ENCODE measurements at regions not wholly inside any gene's neighbourhood (a gene's known extent, or its start where the extent isn't known, plus 50 kb on each side); places are given as distances from the start of the nearest gene placed in this dataset.

DNA sequence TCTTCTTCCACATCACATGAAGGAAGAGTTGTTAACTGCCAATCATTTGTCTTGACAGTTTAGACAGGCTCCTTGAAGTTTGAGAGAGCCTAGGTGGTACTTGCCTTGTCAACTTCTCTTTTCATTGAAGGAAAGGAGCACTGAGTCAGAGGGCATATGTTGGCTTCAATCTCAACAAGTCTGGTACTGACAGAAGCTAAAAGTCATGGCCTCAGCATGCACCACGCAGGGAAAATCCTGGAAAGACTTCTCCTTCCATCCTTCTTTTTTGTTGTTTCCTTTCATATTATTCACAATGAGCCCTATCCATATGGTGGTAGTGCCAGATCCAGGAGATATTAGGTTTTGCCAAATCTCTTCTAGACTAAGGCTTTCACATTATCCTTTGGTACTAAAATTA is 1272.5 kb downstream of the ROBO1 start:
- DNase-seq = no peak
- WGBS, 3 donors = 38 to 86% (median 71%) methylated on average over 1 of the region's 1 CpG
- H3K4me1 ChIP-seq (ENCODE audit: insufficient read depth) = no peaks in the 10 kb centered on the region
- intact Hi-C loops (cut with DNase I) = no loop called here
- H3K9me3 ChIP-seq = no peaks in the 10 kb centered on the region
- TF ChIP-seq POLR2A (IDR thresholded peaks at IDR 0.05) (no peak), EP300 (IDR thresholded peaks at IDR 0.05) (no peak)
- TF ChIP-seq, protein P1, sequence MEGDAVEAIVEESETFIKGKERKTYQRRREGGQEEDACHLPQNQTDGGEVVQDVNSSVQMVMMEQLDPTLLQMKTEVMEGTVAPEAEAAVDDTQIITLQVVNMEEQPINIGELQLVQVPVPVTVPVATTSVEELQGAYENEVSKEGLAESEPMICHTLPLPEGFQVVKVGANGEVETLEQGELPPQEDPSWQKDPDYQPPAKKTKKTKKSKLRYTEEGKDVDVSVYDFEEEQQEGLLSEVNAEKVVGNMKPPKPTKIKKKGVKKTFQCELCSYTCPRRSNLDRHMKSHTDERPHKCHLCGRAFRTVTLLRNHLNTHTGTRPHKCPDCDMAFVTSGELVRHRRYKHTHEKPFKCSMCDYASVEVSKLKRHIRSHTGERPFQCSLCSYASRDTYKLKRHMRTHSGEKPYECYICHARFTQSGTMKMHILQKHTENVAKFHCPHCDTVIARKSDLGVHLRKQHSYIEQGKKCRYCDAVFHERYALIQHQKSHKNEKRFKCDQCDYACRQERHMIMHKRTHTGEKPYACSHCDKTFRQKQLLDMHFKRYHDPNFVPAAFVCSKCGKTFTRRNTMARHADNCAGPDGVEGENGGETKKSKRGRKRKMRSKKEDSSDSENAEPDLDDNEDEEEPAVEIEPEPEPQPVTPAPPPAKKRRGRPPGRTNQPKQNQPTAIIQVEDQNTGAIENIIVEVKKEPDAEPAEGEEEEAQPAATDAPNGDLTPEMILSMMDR (IDR thresholded peaks at IDR 0.05) = no peak
- no peaks in the 10 kb centered on the region for H3K36me3 ChIP-seq
- no peak overlapping the region for H3K4me3 ChIP-seq
- H3K27me3 ChIP-seq = no peaks in the 10 kb centered on the region
- no peak overlapping the region for H3K27ac ChIP-seq

DNA sequence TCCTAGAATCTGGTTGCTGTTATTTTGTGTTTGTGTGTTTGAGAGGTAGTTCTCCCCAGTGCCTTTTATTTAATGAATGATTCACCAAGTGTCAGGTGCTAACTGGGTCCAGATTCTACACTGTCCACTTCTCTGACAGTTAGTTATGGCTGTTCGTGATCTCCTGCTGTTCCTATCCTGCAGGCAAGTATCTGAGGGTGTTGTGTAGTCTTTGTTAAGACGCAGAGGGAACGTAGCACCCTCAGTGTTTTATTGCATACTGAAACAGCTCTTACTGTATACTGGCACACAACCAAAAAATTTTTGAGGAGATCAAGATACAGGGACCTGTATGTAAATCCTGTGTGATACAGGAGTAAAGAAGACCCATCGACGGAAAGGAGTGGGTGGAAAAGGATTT is 1271.3 kb downstream of the ROBO1 start:
- intact Hi-C loops (cut with DNase I) = no loop called here
- Histone ChIP-seq H3K4me3 (no peak overlapping the region), H3K36me3 (no peaks in the 10 kb centered on the region), H3K9me3 (no peaks in the 10 kb centered on the region), H3K4me1 (ENCODE audit: insufficient read depth) (no peaks in the 10 kb centered on the region), H3K27ac (no peak overlapping the region), H3K27me3 (no peaks in the 10 kb centered on the region)
- no peak for TF ChIP-seq EP300 (IDR thresholded peaks at IDR 0.05)
- no peak for TF ChIP-seq POLR2A (IDR thresholded peaks at IDR 0.05)
- TF ChIP-seq, protein P1 (IDR thresholded peaks at IDR 0.05) = no peak
- WGBS, 3 donors = 58 to 62% (median 61%) methylated on average over 5 of the region's 5 CpGs
- no peak for DNase-seq

DNA sequence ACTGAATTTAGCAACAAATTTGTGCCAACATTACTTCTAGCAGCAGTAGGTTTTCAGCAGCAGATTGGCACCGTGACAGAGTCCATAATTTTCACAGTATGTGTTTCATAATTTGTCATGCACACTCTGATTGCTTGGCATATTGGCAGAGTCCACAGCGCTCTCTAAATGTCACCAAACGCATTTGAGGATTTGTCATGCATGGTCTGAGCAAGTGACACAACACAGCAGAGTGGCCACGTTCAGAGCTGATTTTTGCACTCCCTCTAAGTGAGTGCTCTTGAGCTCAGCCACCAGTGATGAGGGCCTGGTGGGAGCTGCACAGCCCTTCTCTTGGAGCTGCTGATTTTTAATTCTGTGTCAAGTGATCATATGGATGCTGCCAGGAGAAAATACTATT is 1270.8 kb downstream of the ROBO1 start:
- H3K4me1 ChIP-seq (ENCODE audit: insufficient read depth) = no peaks in the 10 kb centered on the region
- no peaks in the 10 kb centered on the region for H3K27me3 ChIP-seq
- no peak for DNase-seq
- H3K27ac ChIP-seq = no peak overlapping the region
- no peaks in the 10 kb centered on the region for H3K36me3 ChIP-seq
- TF ChIP-seq EP300 (IDR thresholded peaks at IDR 0.05) (no peak), POLR2A (IDR thresholded peaks at IDR 0.05) (no peak)
- TF ChIP-seq, protein P1 (IDR thresholded peaks at IDR 0.05) = no peak
- no peaks in the 10 kb centered on the region for H3K9me3 ChIP-seq
- WGBS, 3 donors = 70 to 81% (median 75%) methylated on average over 4 of the region's 4 CpGs
- intact Hi-C loops (cut with DNase I) = no loop called here
- H3K4me3 ChIP-seq = no peak overlapping the region

DNA sequence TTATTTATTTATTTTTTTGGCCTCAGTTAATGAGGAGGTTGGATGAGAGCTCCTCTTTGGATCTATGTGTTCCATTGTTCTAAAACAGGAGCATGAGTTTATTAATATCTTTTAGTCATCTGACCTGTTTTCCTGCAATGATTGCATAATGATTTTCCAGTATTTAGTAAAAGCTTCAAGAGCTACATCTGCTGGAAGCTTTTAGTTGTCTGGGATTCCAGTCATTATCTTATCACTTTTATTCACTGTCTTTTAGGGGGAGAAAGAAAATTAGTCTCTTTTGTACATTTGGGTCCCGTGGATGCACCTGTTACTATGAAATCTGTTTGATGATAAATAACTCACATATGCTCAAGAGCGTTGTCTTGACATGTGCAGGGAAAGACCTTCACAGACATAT is 1270.0 kb downstream of the ROBO1 start:
- Histone ChIP-seq H3K4me1 (ENCODE audit: insufficient read depth) (no peaks in the 10 kb centered on the region), H3K4me3 (no peak overlapping the region), H3K27ac (no peak overlapping the region), H3K9me3 (no peaks in the 10 kb centered on the region), H3K36me3 (no peaks in the 10 kb centered on the region), H3K27me3 (no peaks in the 10 kb centered on the region)
- WGBS, 3 donors = 38 to 45% (median 42%) methylated on average over 2 of the region's 2 CpGs
- TF ChIP-seq POLR2A (IDR thresholded peaks at IDR 0.05) (no peak), EP300 (IDR thresholded peaks at IDR 0.05) (no peak)
- TF ChIP-seq, protein P1 (IDR thresholded peaks at IDR 0.05) = no peak
- no peak for DNase-seq
- intact Hi-C loops (cut with DNase I) = no loop called here

DNA sequence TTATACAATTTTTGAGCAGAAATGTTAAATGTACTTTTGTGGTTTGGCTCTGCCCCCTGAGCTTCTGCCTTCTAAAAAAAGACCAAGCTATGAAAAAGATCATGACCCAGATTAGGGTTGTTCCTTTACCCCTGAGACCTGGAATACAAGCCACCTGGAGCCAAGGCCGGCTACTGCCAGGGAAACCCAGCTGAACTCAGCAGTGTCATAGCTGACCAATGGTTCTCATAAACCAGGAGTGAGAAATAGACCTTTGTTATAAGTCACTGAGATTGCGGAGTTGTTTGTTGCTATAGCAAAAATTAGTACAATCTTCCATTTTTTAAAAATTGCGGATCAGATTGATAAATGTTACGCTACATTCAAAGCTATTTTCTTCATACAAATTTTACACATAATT is 1261.7 kb downstream of the ROBO1 start:
- no peaks in the 10 kb centered on the region for H3K4me1 ChIP-seq (ENCODE audit: insufficient read depth)
- no peak overlapping the region for H3K27ac ChIP-seq
- 60 to 68% (median 66%) methylated on average over 4 of the region's 4 CpGs for WGBS, 3 donors
- TF ChIP-seq POLR2A (IDR thresholded peaks at IDR 0.05) (no peak), EP300 (IDR thresholded peaks at IDR 0.05) (no peak)
- TF ChIP-seq, protein P1 (IDR thresholded peaks at IDR 0.05) = no peak
- no peaks in the 10 kb centered on the region for H3K9me3 ChIP-seq
- DNase-seq = no peak
- H3K36me3 ChIP-seq = no peaks in the 10 kb centered on the region
- no peak overlapping the region for H3K4me3 ChIP-seq
- intact Hi-C loops (cut with DNase I) = no loop called here
- no peaks in the 10 kb centered on the region for H3K27me3 ChIP-seq
